Lung (tissue), 11 donors: ENCODE measurements at regions not wholly inside any gene's neighbourhood (a gene's known extent, or its start where the extent isn't known, plus 50 kb on each side); places are given as distances from the start of the nearest gene placed in this dataset.

Experiments used
- ATAC-seq: fragments of 200-7000 bp; cut with Tn5 transposase; one replicate; pipeline ENCODE4 v1.9.1; 2020; ENCODE audit warnings: moderate number of reproducible peaks; ENCODE audit not compliant: insufficient read depth, low FRiP score
- DNase-seq, 3 donors: peaks; one replicate each; pipeline ENCODE4 v3.0.0-alpha.2; 2013 to 2017
- H3K27ac ChIP-seq, 2 donors: one replicate each; pipeline ENCODE4 v1.5.1; 2013; ENCODE audit warnings: mild to moderate bottlenecking in 2 of 2, moderate library complexity in 2 of 2, control low read depth in 1 of 2, inconsistent platforms in 1 of 2, low read depth in 1 of 2, low read length in 1 of 2
- H3K27me3 ChIP-seq, 3 donors: one replicate each; pipeline ENCODE4 v1.5.1; 2013; ENCODE audit warnings: low read length in 2 of 3; ENCODE audit not compliant: control insufficient read depth in 3 of 3, insufficient read depth in 3 of 3
- H3K36me3 ChIP-seq, 4 donors: one replicate each; pipeline ENCODE4 v1.5.1; 2013; ENCODE audit warnings: low read length in 4 of 4, mild to moderate bottlenecking in 1 of 4, moderate library complexity in 1 of 4; ENCODE audit not compliant: control insufficient read depth in 4 of 4, insufficient read depth in 4 of 4
- H3K4me1 ChIP-seq, 5 donors: one replicate each; pipeline ENCODE4 v1.5.1; 2013; ENCODE audit warnings: low read length in 5 of 5, mild to moderate bottlenecking in 2 of 5, moderate library complexity in 1 of 5; ENCODE audit not compliant: control insufficient read depth in 5 of 5, insufficient read depth in 5 of 5
- H3K4me3 ChIP-seq: one replicate; pipeline ENCODE4 v1.5.1; 2013; ENCODE audit warnings: mild to moderate bottlenecking, control low read depth, moderate library complexity
- H3K9ac ChIP-seq, 2 donors: one replicate each; pipeline ENCODE4 v1.5.1; 2013; ENCODE audit warnings: low read length in 2 of 2, control low read depth in 1 of 2; ENCODE audit not compliant: insufficient read depth in 1 of 2
- H3K9me3 ChIP-seq, 4 donors: one replicate each; pipeline ENCODE4 v1.5.1; 2013; ENCODE audit warnings: low read length in 3 of 4, mild to moderate bottlenecking in 1 of 4, moderate library complexity in 1 of 4; ENCODE audit not compliant: control insufficient read depth in 4 of 4, insufficient read depth in 3 of 4
- WGBS, 2 donors: extraction: QIAGEN DNeasy Blood & Tissue Kit; methylation state at CpG; one replicate each; pipeline ENCODE4 v1.1.7; 2013; 5-methylcytosine and 5-hydroxymethylcytosine counted together
- TF ChIP-seq, protein P1 (sequence below): IDR thresholded peaks from 2 replicates; pipeline ENCODE4 v1.5.1; 2012; ENCODE audit warnings: mild to moderate bottlenecking; ENCODE audit errors: control extremely low read depth, extremely low read depth
- donor health status: control.
- donor health status: control.
- donor health status: Bipolar disorder and iron deficiency.
- donor health status: healthy.
- donor health status: DM: yes; HTN: yes; CAD: no.

DNA sequence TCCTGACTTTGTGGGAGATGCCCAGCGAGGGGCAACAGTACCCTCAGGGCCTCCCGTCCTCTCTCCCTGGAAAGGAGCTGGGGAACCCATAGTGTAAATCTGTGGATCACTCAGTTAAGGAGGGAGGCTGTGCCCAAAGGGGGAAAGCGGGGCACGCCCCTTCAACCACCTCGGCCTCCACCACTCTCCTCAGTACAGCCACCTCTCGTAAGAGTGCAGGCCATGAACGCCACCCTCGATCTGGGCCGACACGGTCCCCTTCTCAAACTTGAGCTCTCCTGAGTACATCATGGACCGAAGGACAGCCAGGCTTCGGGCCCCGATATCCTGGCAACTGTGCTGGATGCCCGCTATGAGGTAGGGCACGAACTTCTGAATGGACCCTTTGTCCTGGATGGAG, 221.8 kb upstream of the ATP6AP2 start:
- TF ChIP-seq, protein P1, sequence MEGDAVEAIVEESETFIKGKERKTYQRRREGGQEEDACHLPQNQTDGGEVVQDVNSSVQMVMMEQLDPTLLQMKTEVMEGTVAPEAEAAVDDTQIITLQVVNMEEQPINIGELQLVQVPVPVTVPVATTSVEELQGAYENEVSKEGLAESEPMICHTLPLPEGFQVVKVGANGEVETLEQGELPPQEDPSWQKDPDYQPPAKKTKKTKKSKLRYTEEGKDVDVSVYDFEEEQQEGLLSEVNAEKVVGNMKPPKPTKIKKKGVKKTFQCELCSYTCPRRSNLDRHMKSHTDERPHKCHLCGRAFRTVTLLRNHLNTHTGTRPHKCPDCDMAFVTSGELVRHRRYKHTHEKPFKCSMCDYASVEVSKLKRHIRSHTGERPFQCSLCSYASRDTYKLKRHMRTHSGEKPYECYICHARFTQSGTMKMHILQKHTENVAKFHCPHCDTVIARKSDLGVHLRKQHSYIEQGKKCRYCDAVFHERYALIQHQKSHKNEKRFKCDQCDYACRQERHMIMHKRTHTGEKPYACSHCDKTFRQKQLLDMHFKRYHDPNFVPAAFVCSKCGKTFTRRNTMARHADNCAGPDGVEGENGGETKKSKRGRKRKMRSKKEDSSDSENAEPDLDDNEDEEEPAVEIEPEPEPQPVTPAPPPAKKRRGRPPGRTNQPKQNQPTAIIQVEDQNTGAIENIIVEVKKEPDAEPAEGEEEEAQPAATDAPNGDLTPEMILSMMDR = no peak

GRCh38 chrX:40349251-40349650, 231.5 kb upstream of the ATP6AP2 start:
- H3K27me3 ChIP-seq = peaks cover 0 to 3% (median 0%) of the 10 kb centered on the region in 3 donors
- no peaks in the 10 kb centered on the region for H3K4me1 ChIP-seq
- no peak overlapping the region for H3K9ac ChIP-seq
- WGBS, 2 donors = 87 to 90% methylated on average over 2 of the region's 2 CpGs
- no peak overlapping the region for H3K4me3 ChIP-seq
- TF ChIP-seq, protein P1 = no peak
- no peaks in the 10 kb centered on the region for H3K36me3 ChIP-seq
- ATAC-seq (no peak), DNase-seq (no peak)
- peaks cover 0 to 15% (median 4%) of the 10 kb centered on the region in 4 donors for H3K9me3 ChIP-seq
- no peak overlapping the region for H3K27ac ChIP-seq

More for the DNA sequence above, 221.8 kb upstream of the ATP6AP2 start:
- Histone ChIP-seq H3K9me3 (peaks cover 0 to 13% (median 0%) of the 10 kb centered on the region in 4 donors), H3K9ac (no peak overlapping the region), H3K27me3 (peaks cover 0 to 3% (median 0%) of the 10 kb centered on the region in 3 donors), H3K27ac (no peak overlapping the region), H3K4me1 (no peaks in the 10 kb centered on the region), H3K36me3 (no peaks in the 10 kb centered on the region), H3K4me3 (no peak overlapping the region)
- DNase-seq = no peak
- WGBS, 2 donors = 95 to 98% methylated on average over 6 to 15 of the region's 15 CpGs
- ATAC-seq = no peak

- ATAC-seq = no peak
- Histone ChIP-seq H3K4me1 (no peaks in the 10 kb centered on the region), H3K27ac (no peak overlapping the region), H3K36me3 (no peaks in the 10 kb centered on the region), H3K27me3 (no peaks in the 10 kb centered on the region), H3K9ac (no peak overlapping the region), H3K4me3 (no peak overlapping the region), H3K9me3 (peaks cover 0 to 27% (median 6%) of the 10 kb centered on the region in 4 donors)
- 76 to 90% methylated on average over 1 of the region's 1 CpG for WGBS, 2 donors
- TF ChIP-seq, protein P1 = no peak
- no peak for DNase-seq
These were observed 234.4 kb upstream of the ATP6AP2 start for GRCh38 chrX:40346379-40346778.

- WGBS, 2 donors = 83 to 98% methylated on average over 9 to 12 of the region's 12 CpGs
These were observed 237.5 kb upstream of the ATP6AP2 start for GRCh38 chrX:40343319-40343718.

More at GRCh38 chrX:40343319-40343718, 237.5 kb upstream of the ATP6AP2 start:
- no peaks in the 10 kb centered on the region for H3K4me1 ChIP-seq
- DNase-seq (no peak), ATAC-seq (no peak)
- no peak overlapping the region for H3K9ac ChIP-seq
- H3K4me3 ChIP-seq = no peak overlapping the region
- H3K9me3 ChIP-seq = peaks cover 0 to 27% (median 6%) of the 10 kb centered on the region in 4 donors
- H3K36me3 ChIP-seq = no peaks in the 10 kb centered on the region
- TF ChIP-seq, protein P1 = no peak
- H3K27me3 ChIP-seq = peaks cover 0 to 4% (median 2%) of the 10 kb centered on the region in 3 donors
- H3K27ac ChIP-seq = no peak overlapping the region
